Activated B cell treated with CpG ODN at 0.5 μM for 24 hours (primary cell): ENCODE measurements at regions not wholly inside any gene's neighbourhood (a gene's known extent, or its start where the extent isn't known, plus 50 kb on each side); places are given as distances from the start of the nearest gene placed in this dataset.

ENCODE experiments used
- ATAC-seq: fragments of 200-7000 bp; cut with Tn5 transposase; one replicate; pipeline ENCODE4 v1.10.0; 2021; ENCODE audit warnings: low read depth, mild to moderate bottlenecking, moderate library complexity
- CTCF ChIA-PET: fragments of 350-600 bp; sonication (Branson Sonifier 250); formaldehyde crosslinking; loops from one replicate; lab custom pipeline; 2021; ENCODE audit warnings: antibody characterized with exemption; lab: Charles Lee
- POLR2A ChIA-PET: fragments of 350-600 bp; sonication (Branson Sonifier 250); formaldehyde crosslinking; loops from one replicate; lab custom pipeline; 2021; ENCODE audit warnings: antibody characterized with exemption; lab: Charles Lee
- DNase-seq: peaks from one replicate; pipeline ENCODE4 v3.0.0; 2022
- H3K27ac Mint-ChIP-seq: one replicate; pipeline ENCODE4 v1.8.0; 2020; ENCODE audit warnings: mixed read lengths
- H3K27me3 Mint-ChIP-seq: one replicate; pipeline ENCODE4 v1.8.0; 2021; ENCODE audit warnings: mixed read lengths
- H3K36me3 Mint-ChIP-seq: one replicate; pipeline ENCODE4 v1.8.0; 2021; ENCODE audit warnings: low read depth, mixed read lengths
- H3K4me1 Mint-ChIP-seq: one replicate; pipeline ENCODE4 v1.8.0; 2021; ENCODE audit warnings: mixed read lengths
- H3K4me3 Mint-ChIP-seq: one replicate; pipeline ENCODE4 v1.8.0; 2020; ENCODE audit warnings: mild to moderate bottlenecking, mixed read lengths
- H3K9me3 Mint-ChIP-seq: one replicate; pipeline ENCODE4 v1.8.0; 2020; ENCODE audit warnings: mixed read lengths
- CTCF ChIP-seq: fragments of 200-600 bp; IDR thresholded peaks from one replicate; pipeline ENCODE4 v1.8.0; 2022; ENCODE audit warnings: antibody characterized with exemption, mild to moderate bottlenecking
- intact Hi-C: fragments of 100-400 bp; cut with micrococcal nuclease; formaldehyde crosslinking; loops from one replicate; pipeline ENCODE4 v1.15.1; 2024

GRCh38 chr6:6866656-6867403 lies 240.9 kb upstream of the RREB1 start:
- no peak for DNase-seq
- no peaks in the 10 kb centered on the region for H3K9me3 Mint-ChIP-seq
- ChIA-PET CTCF (no interaction called here), POLR2A (no interaction called here)
- no peaks in the 10 kb centered on the region for H3K36me3 Mint-ChIP-seq
- TF ChIP-seq CTCF: no peak
- intact Hi-C loops: no loop called here
- no peak overlapping the region for H3K27ac Mint-ChIP-seq
- H3K4me3 Mint-ChIP-seq: no peak overlapping the region
- peaks cover 2% of the 10 kb centered on the region for H3K27me3 Mint-ChIP-seq
- ATAC-seq: no peak
- no peaks in the 10 kb centered on the region for H3K4me1 Mint-ChIP-seq

GRCh38 chr6:6867404-6867799 lies 240.4 kb upstream of the RREB1 start:
- ChIA-PET POLR2A (no interaction called here), CTCF (no interaction called here)
- intact Hi-C loops: no loop called here
- Mint-ChIP-seq H3K4me3 (no peak overlapping the region), H3K27ac (no peak overlapping the region), H3K27me3 (peaks cover 2% of the 10 kb centered on the region), H3K9me3 (no peaks in the 10 kb centered on the region), H3K4me1 (no peaks in the 10 kb centered on the region), H3K36me3 (no peaks in the 10 kb centered on the region)
- ATAC-seq (no peak), DNase-seq (no peak)
- no peak for TF ChIP-seq CTCF

- POLR2A ChIA-PET: no interaction called here
- no peaks in the 10 kb centered on the region for H3K4me1 Mint-ChIP-seq
- no peak for DNase-seq
- CTCF ChIA-PET: no interaction called here
- no peaks in the 10 kb centered on the region for H3K9me3 Mint-ChIP-seq
- peaks cover 2% of the 10 kb centered on the region for H3K27me3 Mint-ChIP-seq
- no peak for TF ChIP-seq CTCF
- H3K27ac Mint-ChIP-seq: no peak overlapping the region
- intact Hi-C loops: no loop called here
- ATAC-seq: no peak
- no peak overlapping the region for H3K4me3 Mint-ChIP-seq
- H3K36me3 Mint-ChIP-seq: no peaks in the 10 kb centered on the region
Measured at GRCh38 chr6:6869094-6869493, 238.7 kb upstream of the RREB1 start.

- intact Hi-C loops: no loop called here
- ATAC-seq: no peak
- H3K36me3 Mint-ChIP-seq: no peaks in the 10 kb centered on the region
Measured at GRCh38 chr6:6870921-6871320, 236.8 kb upstream of the RREB1 start.

More at GRCh38 chr6:6870921-6871320, 236.8 kb upstream of the RREB1 start:
- Mint-ChIP-seq H3K27ac (no peak overlapping the region), H3K4me1 (no peaks in the 10 kb centered on the region), H3K4me3 (no peak overlapping the region), H3K9me3 (no peaks in the 10 kb centered on the region), H3K27me3 (peaks cover under 1% of the 10 kb centered on the region)
- TF ChIP-seq CTCF: no peak
- POLR2A ChIA-PET: no interaction called here
- CTCF ChIA-PET: interaction anchor here (0.6 kb wide), 1 partner anchor 11 kb away, joined by 3 read pairs; no protein-coding TSS in a partner anchor
- no peak for DNase-seq
